A549 (cell line): ENCODE measurements at regions not wholly inside any gene's neighbourhood (a gene's known extent, or its start where the extent isn't known, plus 50 kb on each side); places are given as distances from the start of the nearest gene placed in this dataset.

Experiments used
- ATAC-seq, 2 experiments: fragments of 200-7000 bp in 1 of 2; fragments of >200 bp in 1 of 2; cut with Nextera tagmentation in 1 of 2; cut with Tn5 transposase in 1 of 2; 3 replicates each; pipeline versions ENCODE4 v1.8.0 to v1.9.1; 2018 to 2020; ENCODE audit warnings: mild to moderate bottlenecking in 1 of 2, moderate library complexity in 1 of 2
- CTCF ChIA-PET: fragments of 300-600 bp; sonication (Branson Sonifier 250); formaldehyde crosslinking; extraction: SDS; loops from one replicate; lab custom pipeline; 2021; ENCODE audit warnings: antibody characterized with exemption, inconsistent platforms; lab: Yijun Ruan, JAX
- POLR2A ChIA-PET: fragments of 350-600 bp; formaldehyde crosslinking; extraction: SDS; loops from one replicate; lab custom pipeline; 2021; ENCODE audit warnings: antibody characterized with exemption, inconsistent platforms; lab: Yijun Ruan, JAX
- DNase-seq, 2 experiments: peaks; one replicate each; pipeline versions ENCODE4 v3.0.0 to v3.0.0-alpha.2; 2011 to 2016; ENCODE audit warnings: low read depth in 1 of 2, low spot score in 1 of 2
- FAIRE-seq: peaks from 2 replicates; lab custom pipeline; 2011; peaks lifted over from hg19 to GRCh38; lab: Jason Lieb, UNC
- H3K27ac ChIP-seq, 2 experiments: fragments of >200 bp; sonication (Bioruptor Twin); formaldehyde crosslinking; 3 replicates each; pipeline ENCODE4 v1.5.1; 2016 to 2017
- H3K4me1 ChIP-seq: fragments of >200 bp; sonication (Bioruptor Twin); formaldehyde crosslinking; 3 replicates; pipeline ENCODE4 v1.6.1; 2016
- H3K4me2 ChIP-seq: fragments of >200 bp; sonication (Bioruptor Twin); formaldehyde crosslinking; 3 replicates; pipeline ENCODE4 v1.6.1; 2016
- H3K4me3 ChIP-seq: fragments of >200 bp; sonication (Bioruptor Twin); formaldehyde crosslinking; 3 replicates; pipeline ENCODE4 v1.5.1; 2016
- H3K9me3 ChIP-seq: fragments of >200 bp; sonication (Bioruptor Twin); formaldehyde crosslinking; 3 replicates; pipeline ENCODE4 v1.6.1; 2016
- BHLHE40 ChIP-seq: IDR thresholded peaks from 2 replicates; pipeline ENCODE4 v1.6.1; 2012; ENCODE audit warnings: low read depth, low read length, inconsistent platforms
- CHD4 ChIP-seq: fragments of 200-600 bp; sonication (generic); IDR thresholded peaks from 2 replicates; pipeline ENCODE4 v1.6.1; 2016; ENCODE audit warnings: antibody characterized with exemption, mild to moderate bottlenecking, borderline replicate concordance
- CTCF ChIP-seq: fragments of >200 bp; sonication (Bioruptor Twin); formaldehyde crosslinking; IDR thresholded peaks from 3 replicates; pipeline ENCODE4 v1.5.1; 2016
- EHF ChIP-seq: fragments of 250-450 bp; sonication (Bioruptor Pico); IDR thresholded peaks from 2 replicates; pipeline ENCODE4 v1.5.0; 2020; ENCODE audit warnings: mild to moderate bottlenecking
- EHMT2 ChIP-seq: fragments of 200-600 bp; sonication (generic); IDR thresholded peaks from 2 replicates; pipeline ENCODE4 v1.6.1; 2016; ENCODE audit warnings: antibody characterized with exemption, low read depth, mild to moderate bottlenecking, moderate library complexity
- EP300 ChIP-seq, 2 experiments: fragments of >200 bp; sonication (Bioruptor Twin); formaldehyde crosslinking; IDR thresholded peaks; 2 replicates in 1 of 2; 3 replicates in 1 of 2; pipeline ENCODE4 v1.6.1; 2016 to 2017
- FOSB ChIP-seq: fragments of 250-450 bp; sonication (Bioruptor Pico); IDR thresholded peaks from 2 replicates; pipeline ENCODE4 v1.5.0; 2020; ENCODE audit warnings: mild to moderate bottlenecking, moderate library complexity
- HOXB13 ChIP-seq: fragments of 250-450 bp; sonication (Bioruptor Pico); IDR thresholded peaks from 2 replicates; pipeline ENCODE4 v1.5.0; 2020; ENCODE audit warnings: low read depth, mild to moderate bottlenecking, moderate library complexity
- JUNB ChIP-seq: fragments of >200 bp; sonication (Bioruptor Twin); formaldehyde crosslinking; IDR thresholded peaks from 2 replicates; pipeline ENCODE4 v1.6.1; 2016
- MAFK ChIP-seq: fragments of 450-650 bp; IDR thresholded peaks from 2 replicates; pipeline ENCODE4 v1.6.1; 2014; ENCODE audit not compliant: partially characterized antibody
- MAX ChIP-seq: IDR thresholded peaks from 2 replicates; pipeline ENCODE4 v1.6.1; 2012
- NPAS2 ChIP-seq: fragments of 250-450 bp; sonication (Bioruptor Pico); IDR thresholded peaks from 2 replicates; pipeline ENCODE4 v1.8.0; 2022; ENCODE audit warnings: mild to moderate bottlenecking, moderate library complexity, borderline replicate concordance
- NR3C1 ChIP-seq: fragments of >200 bp; sonication (Bioruptor Twin); formaldehyde crosslinking; IDR thresholded peaks from 3 replicates; pipeline ENCODE4 v1.6.1; 2017
- PHF8 ChIP-seq: fragments of 200-600 bp; sonication (generic); IDR thresholded peaks from 2 replicates; pipeline ENCODE4 v1.6.1; 2016; ENCODE audit warnings: low read depth, mild to moderate bottlenecking, antibody characterized with exemption, moderate library complexity, borderline replicate concordance
- RAD21 ChIP-seq, 2 experiments: fragments of >200 bp in 1 of 2; sonication (Bioruptor Twin) in 1 of 2; formaldehyde crosslinking in 1 of 2; IDR thresholded peaks in 1 of 2; conservative IDR thresholded peaks in 1 of 2; 2 replicates in 1 of 2; 3 replicates in 1 of 2; pipeline ENCODE4 v1.6.1; 2012 to 2018; ENCODE audit warnings: inconsistent platforms in 1 of 2
- RARB ChIP-seq: fragments of 250-450 bp; sonication (Bioruptor Pico); IDR thresholded peaks from 2 replicates; pipeline ENCODE4 v1.8.0; 2021; ENCODE audit warnings: mild to moderate bottlenecking, moderate library complexity
- RNF2 ChIP-seq: fragments of 200-600 bp; sonication (generic); IDR thresholded peaks from 2 replicates; pipeline ENCODE4 v1.6.1; 2016; ENCODE audit warnings: low read depth, mild to moderate bottlenecking, antibody characterized with exemption, moderate library complexity, borderline replicate concordance
- SMC3 ChIP-seq: fragments of >200 bp; sonication (Bioruptor Twin); formaldehyde crosslinking; IDR thresholded peaks from 3 replicates; pipeline ENCODE4 v1.6.1; 2018; ENCODE audit warnings: inconsistent platforms
- TP53 ChIP-seq: fragments of 250-450 bp; sonication (Bioruptor Pico); IDR thresholded peaks from 2 replicates; pipeline ENCODE4 v1.5.0; 2021; ENCODE audit warnings: mild to moderate bottlenecking, moderate library complexity
- ZNF302 ChIP-seq: fragments of 250-450 bp; sonication (Bioruptor Pico); IDR thresholded peaks from 2 replicates; pipeline ENCODE4 v1.9.0; 2021; ENCODE audit warnings: inconsistent platforms, mild to moderate bottlenecking, moderate library complexity
- WGBS: methylation state at CpG from one replicate; pipeline ENCODE4 v1.1.6; 2017; ENCODE audit errors: missing lambda C conversion rate; 5-methylcytosine and 5-hydroxymethylcytosine counted together
- TF ChIP-seq, protein P1 (sequence below): fragments of 250-450 bp; sonication (Bioruptor Pico); IDR thresholded peaks from 2 replicates; pipeline ENCODE4 v1.5.0; 2020; ENCODE audit warnings: low read depth, mild to moderate bottlenecking, moderate library complexity

DNA sequence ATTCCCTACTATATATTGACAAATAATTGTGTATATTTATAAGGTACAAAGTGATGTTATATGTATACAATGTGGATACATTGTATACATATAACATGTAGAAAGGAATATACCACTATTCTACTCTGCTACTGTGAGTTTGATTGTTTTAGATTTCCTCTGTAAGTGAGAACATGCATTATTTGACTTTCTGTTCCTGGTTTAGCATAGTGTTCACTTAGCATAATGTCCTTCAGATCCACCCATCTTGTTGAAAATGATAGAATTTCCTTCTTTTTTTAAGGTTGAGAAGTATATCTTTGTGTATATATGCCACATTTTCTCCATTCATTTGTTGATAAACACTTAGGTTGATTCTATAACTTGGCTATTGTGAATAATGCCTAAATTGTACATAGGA lies 140.8 kb upstream of the BDNF start:
- no peak overlapping the region for H3K4me3 ChIP-seq
- no peaks in the 10 kb centered on the region for H3K4me1 ChIP-seq
- ChIA-PET POLR2A (no interaction called here), CTCF (interaction anchor here (1.5 kb wide), 1 partner anchor 39 kb away, joined by 6 read pairs; no protein-coding TSS in a partner anchor)
- 0 out of 3 replicates have a peak, but pooled peaks cover 3% of the 10 kb centered on the region for H3K9me3 ChIP-seq
- H3K4me2 ChIP-seq: no peak overlapping the region
- FAIRE-seq: no peak
- H3K27ac ChIP-seq: no peak overlapping the region
- TF ChIP-seq FOSB (CRISPR knock-in tag): no peak
- TF ChIP-seq TP53 (CRISPR knock-in tag): no peak
- no peak for TF ChIP-seq RAD21 (conservative IDR thresholded peaks at IDR 0.05 in 1 of 2, IDR thresholded peaks at IDR 0.05 in 1 of 2)
- TF ChIP-seq HOXB13 (CRISPR knock-in tag): no peak
- no peak for TF ChIP-seq RNF2
- no peak for TF ChIP-seq MAFK
- no peak for TF ChIP-seq EHF (CRISPR knock-in tag)
- TF ChIP-seq PHF8: no peak
- TF ChIP-seq, protein P1, sequence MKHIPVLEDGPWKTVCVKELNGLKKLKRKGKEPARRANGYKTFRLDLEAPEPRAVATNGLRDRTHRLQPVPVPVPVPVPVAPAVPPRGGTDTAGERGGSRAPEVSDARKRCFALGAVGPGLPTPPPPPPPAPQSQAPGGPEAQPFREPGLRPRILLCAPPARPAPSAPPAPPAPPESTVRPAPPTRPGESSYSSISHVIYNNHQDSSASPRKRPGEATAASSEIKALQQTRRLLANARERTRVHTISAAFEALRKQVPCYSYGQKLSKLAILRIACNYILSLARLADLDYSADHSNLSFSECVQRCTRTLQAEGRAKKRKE (CRISPR knock-in tag): no peak
- no peak for TF ChIP-seq BHLHE40
- TF ChIP-seq NR3C1: no peak
- TF ChIP-seq NPAS2: no peak
- no peak for TF ChIP-seq EP300 (IDR thresholded peaks at IDR 0.05)
- no peak for TF ChIP-seq EHMT2
- TF ChIP-seq RARB (CRISPR knock-in tag): no peak
- no peak for TF ChIP-seq MAX
- no peak for TF ChIP-seq ZNF302 (CRISPR knock-in tag)
- no peak for TF ChIP-seq CHD4
- no peak for TF ChIP-seq JUNB
- TF ChIP-seq, all 56 proteins: peak for 0
- DNase-seq (no peak), ATAC-seq (no peak)

DNA sequence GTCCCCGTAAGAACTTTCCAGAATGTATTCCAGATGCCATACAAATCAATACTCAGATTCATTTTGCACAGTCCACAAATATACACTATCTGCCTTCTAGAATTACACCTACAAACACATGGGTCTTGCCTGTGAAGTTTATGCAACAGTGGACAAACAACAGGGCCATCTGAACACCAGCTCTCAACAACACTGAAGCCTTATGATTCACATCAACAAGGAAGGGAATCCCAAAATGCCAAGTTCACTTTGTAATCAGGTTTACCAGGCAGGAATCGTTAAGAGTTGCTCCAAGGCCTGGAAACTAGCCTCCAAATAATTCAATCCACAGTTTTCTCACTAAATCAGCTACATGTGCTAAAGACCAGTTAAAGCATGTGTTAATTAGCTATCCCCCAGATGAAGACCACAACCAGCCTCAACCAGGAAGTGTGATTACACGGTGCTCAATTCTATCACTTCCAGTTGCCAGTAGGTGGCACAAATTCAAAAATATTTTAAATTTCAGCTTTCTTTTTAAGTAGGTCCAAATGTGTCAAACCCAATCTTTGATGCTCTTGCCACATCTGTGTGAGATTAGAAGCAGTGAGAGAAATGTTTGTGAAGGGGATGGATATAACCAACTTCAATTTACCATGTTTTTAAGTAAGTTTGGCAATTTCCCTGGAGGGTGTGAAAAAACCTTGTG lies 139.1 kb upstream of the BDNF start:
- Histone ChIP-seq H3K4me1 (no peaks in the 10 kb centered on the region), H3K9me3 (no peaks in the 10 kb centered on the region), H3K27ac (peak overlapping the region in 1 of 2 experiments; percentile 38; a peak in 2 of 6 replicates), H3K4me3 (no peak overlapping the region), H3K4me2 (no peak overlapping the region)
- CTCF ChIA-PET: interaction anchor here (0.9 to 1.6 kb wide), 6 partner anchors 13 to 1495 kb away, joined by 3 to 6 read pairs (median 3); no protein-coding TSS in a partner anchor
- ATAC-seq (no peak), DNase-seq (peak in 1 of 2 experiments; percentile 21), FAIRE-seq (no peak)
- TF ChIP-seq CTCF (peak; percentile 47), CHD4 (no peak), RAD21 (conservative IDR thresholded peaks at IDR 0.05 in 1 of 2, IDR thresholded peaks at IDR 0.05 in 1 of 2) (peak in 1 of 2 experiments; percentile 46; a peak in 4 of 5 replicates), SMC3 (peak; percentile 47), EHMT2 (no peak)
- TF ChIP-seq, all 56 proteins: peak for 3
- POLR2A ChIA-PET: no interaction called here
- 41% methylated on average over 3 of the region's 3 CpGs for WGBS
